ENCODE measurements at regions not wholly inside any gene's neighbourhood (a gene's known extent, or its start where the extent isn't known, plus 50 kb on each side); places are given as distances from the start of the nearest gene placed in this dataset.
A peak's percentile ranks its signal among the peaks of the same experiment; 100 is the strongest.

- TF ChIP-seq IKZF5 (CRISPR knock-in tag; IDR thresholded peaks at IDR 0.05) = no peak
- no peak for TF ChIP-seq HES4 (CRISPR knock-in tag; IDR thresholded peaks at IDR 0.05; ENCODE audit: borderline replicate concordance)
- TF ChIP-seq KLF12 (CRISPR knock-in tag; IDR thresholded peaks at IDR 0.05; ENCODE audit: borderline replicate concordance) = no peak
- TF ChIP-seq SATB2 (CRISPR knock-in tag; IDR thresholded peaks at IDR 0.05) = no peak
- TF ChIP-seq RXRA (CRISPR knock-in tag; IDR thresholded peaks at IDR 0.05) = peak; percentile 72; the same call in 1 of the 2 replicates
- no peak for TF ChIP-seq ARNT (IDR thresholded peaks at IDR 0.05)
- TF ChIP-seq HOMEZ (CRISPR knock-in tag; IDR thresholded peaks at IDR 0.05; ENCODE audit: low read depth) = peak; percentile 93; the same call in 1 of the 2 replicates
- TF ChIP-seq KLF9 (CRISPR knock-in tag; IDR thresholded peaks at IDR 0.05; ENCODE audit: low read depth) = no peak
- TF ChIP-seq ZNF235 (CRISPR knock-in tag; IDR thresholded peaks at IDR 0.05; ENCODE audit: borderline replicate concordance) = no peak
- no peak for TF ChIP-seq PAF1 (CRISPR knock-in tag; IDR thresholded peaks at IDR 0.05)
- no peak for TF ChIP-seq HOXD1 (CRISPR knock-in tag; IDR thresholded peaks at IDR 0.05)
- TF ChIP-seq ZNF766 (CRISPR knock-in tag; IDR thresholded peaks at IDR 0.05; ENCODE audit: borderline replicate concordance) = no peak
- no peak for TF ChIP-seq ZBTB44 (CRISPR knock-in tag; IDR thresholded peaks at IDR 0.05)
- TF ChIP-seq SOX13 (IDR thresholded peaks at IDR 0.05) = peak; percentile 85
- TF ChIP-seq SOX13 (CRISPR knock-in tag; conservative IDR thresholded peaks at IDR 0.05 in 1 of 2, IDR thresholded peaks at IDR 0.05 in 1 of 2) = peak in 1 of 2 experiments; percentile 96; a peak in 2 of 4 replicates
- TF ChIP-seq ARNTL (CRISPR knock-in tag; IDR thresholded peaks at IDR 0.05) = no peak
- TF ChIP-seq MAZ (IDR thresholded peaks at IDR 0.05; ENCODE audit: borderline replicate concordance, low read depth, low read length) = no peak
- TF ChIP-seq MAZ (CRISPR knock-in tag; IDR thresholded peaks at IDR 0.05; ENCODE audit: low read depth) = no peak
- TF ChIP-seq TGIF2 (CRISPR knock-in tag; IDR thresholded peaks at IDR 0.05) = no peak
- TF ChIP-seq HMGA1 (CRISPR knock-in tag; conservative IDR thresholded peaks at IDR 0.05) = no peak
- no peak for TF ChIP-seq ZC3H13 (CRISPR knock-in tag; IDR thresholded peaks at IDR 0.05)
- TF ChIP-seq HMGXB4 (CRISPR knock-in tag; IDR thresholded peaks at IDR 0.05; ENCODE audit: borderline replicate concordance in 1 of 2, low read depth in 1 of 2) = peak in 1 of 2 experiments; percentile 57; a peak in 1 of 4 replicates
- no peak for TF ChIP-seq HNRNPL (IDR thresholded peaks at IDR 0.05; ENCODE audit: low read depth, low read length)
These were observed 124.4 kb upstream of the KRR1 start (continued) for GRCh38 chr12:75635606-75636444.
